SK-N-MC (cell line): ENCODE measurements at regions not wholly inside any gene's neighbourhood (a gene's known extent, or its start where the extent isn't known, plus 50 kb on each side); places are given as distances from the start of the nearest gene placed in this dataset.

Experiments
- EZH2 ChIP-seq: fragments of 200-600 bp; sonication (generic); IDR thresholded peaks from one replicate; pipeline ENCODE4 v1.6.1; 2017; ENCODE audit warnings: antibody characterized with exemption
- POLR2AphosphoS5 ChIP-seq: IDR thresholded peaks from 2 replicates; pipeline ENCODE4 v1.6.1; 2012; ENCODE audit warnings: mild to moderate bottlenecking, low read depth, low read length, borderline replicate concordance

- no peak for TF ChIP-seq POLR2AphosphoS5
- TF ChIP-seq EZH2 = no peak
Measured at GRCh38 chr1:10934150-10934818, 78.2 kb upstream of the TARDBP start.
